GM12801 (cell line): ENCODE measurements at regions not wholly inside any gene's neighbourhood (a gene's known extent, or its start where the extent isn't known, plus 50 kb on each side); places are given as distances from the start of the nearest gene placed in this dataset.

Experiments used
- TF ChIP-seq, protein P1 (sequence below): IDR thresholded peaks from one replicate; pipeline ENCODE4 v1.5.1; 2011; ENCODE audit warnings: control low read depth; ENCODE audit not compliant: insufficient read length; ENCODE audit errors: extremely low read depth

- TF ChIP-seq, protein P1, sequence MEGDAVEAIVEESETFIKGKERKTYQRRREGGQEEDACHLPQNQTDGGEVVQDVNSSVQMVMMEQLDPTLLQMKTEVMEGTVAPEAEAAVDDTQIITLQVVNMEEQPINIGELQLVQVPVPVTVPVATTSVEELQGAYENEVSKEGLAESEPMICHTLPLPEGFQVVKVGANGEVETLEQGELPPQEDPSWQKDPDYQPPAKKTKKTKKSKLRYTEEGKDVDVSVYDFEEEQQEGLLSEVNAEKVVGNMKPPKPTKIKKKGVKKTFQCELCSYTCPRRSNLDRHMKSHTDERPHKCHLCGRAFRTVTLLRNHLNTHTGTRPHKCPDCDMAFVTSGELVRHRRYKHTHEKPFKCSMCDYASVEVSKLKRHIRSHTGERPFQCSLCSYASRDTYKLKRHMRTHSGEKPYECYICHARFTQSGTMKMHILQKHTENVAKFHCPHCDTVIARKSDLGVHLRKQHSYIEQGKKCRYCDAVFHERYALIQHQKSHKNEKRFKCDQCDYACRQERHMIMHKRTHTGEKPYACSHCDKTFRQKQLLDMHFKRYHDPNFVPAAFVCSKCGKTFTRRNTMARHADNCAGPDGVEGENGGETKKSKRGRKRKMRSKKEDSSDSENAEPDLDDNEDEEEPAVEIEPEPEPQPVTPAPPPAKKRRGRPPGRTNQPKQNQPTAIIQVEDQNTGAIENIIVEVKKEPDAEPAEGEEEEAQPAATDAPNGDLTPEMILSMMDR: no peak
Observed at GRCh38 chr18:2059336-2059735, 512.0 kb downstream of the METTL4 start.

DNA sequence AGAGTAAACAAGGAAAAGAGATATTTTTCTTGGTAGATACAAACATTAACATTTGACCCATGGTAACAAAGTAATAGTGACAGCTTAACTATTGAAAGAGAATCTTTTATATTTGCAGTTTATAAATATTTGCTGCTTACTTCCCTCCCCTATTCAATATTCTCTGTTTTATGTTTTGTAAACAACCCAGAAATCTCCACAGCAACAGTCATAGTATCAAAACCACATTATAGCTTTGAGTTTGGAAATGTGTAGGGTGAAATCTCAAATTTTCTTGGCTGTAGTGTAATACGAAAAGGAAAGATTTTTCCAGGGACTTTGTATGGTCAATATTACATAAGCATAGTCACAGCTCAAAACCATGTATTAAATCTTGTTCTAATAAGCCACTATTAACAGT is 511.2 kb downstream of the METTL4 start:
- TF ChIP-seq, protein P1: no peak

DNA sequence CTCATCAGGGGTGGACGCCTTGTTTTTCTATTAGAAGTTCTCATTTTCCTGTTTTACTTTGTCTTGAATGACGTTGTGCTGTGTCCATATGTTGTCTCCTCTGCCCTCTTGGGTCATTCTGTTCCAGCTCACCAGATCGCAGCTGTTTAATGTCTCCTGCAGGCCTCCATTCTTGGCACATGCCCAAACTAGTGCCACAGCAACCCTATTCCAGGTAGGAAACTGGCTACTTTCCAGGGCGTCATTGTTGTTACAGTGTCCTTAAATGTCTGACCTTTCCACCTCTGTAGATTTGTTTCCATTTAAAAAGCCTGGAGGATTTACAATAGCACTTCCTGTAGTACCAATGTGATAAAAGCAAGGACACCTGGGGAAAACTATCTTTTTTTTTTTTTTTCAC is 500.7 kb downstream of the METTL4 start:
- TF ChIP-seq, protein P1: no peak

DNA sequence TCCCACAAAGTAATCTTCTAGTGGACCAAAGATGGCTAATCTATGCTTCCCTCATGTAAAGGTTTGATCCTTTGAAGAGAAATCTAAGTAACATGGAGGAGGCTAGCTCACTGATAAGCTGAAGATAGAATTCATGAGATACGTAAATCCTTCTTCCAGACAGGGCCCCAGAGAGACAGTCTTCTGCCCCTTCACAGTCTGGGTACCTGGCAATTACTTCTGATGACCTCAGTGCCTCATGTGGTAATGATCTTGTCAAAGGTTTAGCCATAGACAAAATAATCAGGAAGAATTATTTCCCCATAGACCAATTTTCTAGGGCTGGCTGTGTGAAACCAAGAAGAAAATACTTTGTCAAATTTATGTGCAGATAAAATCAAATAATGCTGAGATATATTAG is 495.8 kb downstream of the METTL4 start:
- TF ChIP-seq, protein P1: no peak

- TF ChIP-seq, protein P1: no peak
Observed at GRCh38 chr18:2082676-2083075, 488.6 kb downstream of the METTL4 start.

GRCh38 chr18:2083691-2084090 is 487.6 kb downstream of the METTL4 start:
- TF ChIP-seq, protein P1: no peak

GRCh38 chr18:2086439-2086838 is 484.9 kb downstream of the METTL4 start:
- TF ChIP-seq, protein P1: no peak

- TF ChIP-seq, protein P1: no peak
Observed at GRCh38 chr18:2087877-2088673, 483.2 kb downstream of the METTL4 start.
